ENCODE measurements at regions not wholly inside any gene's neighbourhood (a gene's known extent, or its start where the extent isn't known, plus 50 kb on each side); places are given as distances from the start of the nearest gene placed in this dataset.

- no peak for TF ChIP-seq PBX3 (IDR thresholded peaks at IDR 0.05)
- TF ChIP-seq CTCF (IDR thresholded peaks at IDR 0.05), result no peak
- no peak for TF ChIP-seq REST (IDR thresholded peaks at IDR 0.05)
- no peak for TF ChIP-seq RFX5 (IDR thresholded peaks at IDR 0.05)
- no peak for TF ChIP-seq RAD21 (conservative IDR thresholded peaks at IDR 0.05 in 1 of 2, IDR thresholded peaks at IDR 0.05 in 1 of 2)
- no peak for TF ChIP-seq USF2 (IDR thresholded peaks at IDR 0.05)
- TF ChIP-seq SMC3 (IDR thresholded peaks at IDR 0.05), result no peak
- no peak for TF ChIP-seq MAX (IDR thresholded peaks at IDR 0.05)
- TF ChIP-seq CEBPB (IDR thresholded peaks at IDR 0.05), result no peak
- no peak for TF ChIP-seq FOSL2 (IDR thresholded peaks at IDR 0.05)
- no peak for TF ChIP-seq FOSL2 (CRISPR knock-in tag; IDR thresholded peaks at IDR 0.05)
Measured at GRCh38 chr1:173268786-173269277, 61.7 kb upstream of the TNFSF4 start.
